Dedifferentiated amniotic fluid mesenchymal stem cell (primary cell): ENCODE measurements at regions not wholly inside any gene's neighbourhood (a gene's known extent, or its start where the extent isn't known, plus 50 kb on each side); places are given as distances from the start of the nearest gene placed in this dataset.

ENCODE experiments used
- DNase-seq: peaks from one replicate; pipeline ENCODE4 v3.0.0-alpha.2; 2016; ENCODE audit errors: extremely low spot score

GRCh38 chr21:41566500-41567014 is 58.6 kb upstream of the TMPRSS2 start:
- DNase-seq = no peak

GRCh38 chr21:41565550-41565949 is 57.6 kb upstream of the TMPRSS2 start:
- DNase-seq = no peak

GRCh38 chr21:41564871-41565274 is 56.9 kb upstream of the TMPRSS2 start:
- peak; percentile 52 for DNase-seq

- no peak for DNase-seq
Measured at GRCh38 chr21:41562101-41563000, 54.4 kb upstream of the TMPRSS2 start.

GRCh38 chr21:41561701-41562100 is 53.7 kb upstream of the TMPRSS2 start:
- DNase-seq = no peak

- DNase-seq = no peak
Measured at GRCh38 chr21:41560661-41561158, 52.8 kb upstream of the TMPRSS2 start.

- DNase-seq = no peak
Measured at GRCh38 chr21:41559658-41560631, 52.0 kb upstream of the TMPRSS2 start.

GRCh38 chr21:41558842-41559241 is 50.9 kb upstream of the TMPRSS2 start:
- no peak for DNase-seq

- no peak for DNase-seq
Measured at GRCh38 chr21:41557884-41558283, 49.9 kb upstream of the TMPRSS2 start.
